Fibroblast of upper back skin (primary cell): ENCODE measurements at regions not wholly inside any gene's neighbourhood (a gene's known extent, or its start where the extent isn't known, plus 50 kb on each side); places are given as distances from the start of the nearest gene placed in this dataset.
A peak's percentile ranks its signal among the peaks of the same experiment; 100 is the strongest.
"Not testable (repeated sequence)": the region's sequence is repeated elsewhere in the genome, so short reads cannot be mapped to it uniquely, and the experiment has no call there.

Source experiments
- DNase-seq: peaks from one replicate; pipeline ENCODE4 v3.0.0-alpha.2; 2013

DNA sequence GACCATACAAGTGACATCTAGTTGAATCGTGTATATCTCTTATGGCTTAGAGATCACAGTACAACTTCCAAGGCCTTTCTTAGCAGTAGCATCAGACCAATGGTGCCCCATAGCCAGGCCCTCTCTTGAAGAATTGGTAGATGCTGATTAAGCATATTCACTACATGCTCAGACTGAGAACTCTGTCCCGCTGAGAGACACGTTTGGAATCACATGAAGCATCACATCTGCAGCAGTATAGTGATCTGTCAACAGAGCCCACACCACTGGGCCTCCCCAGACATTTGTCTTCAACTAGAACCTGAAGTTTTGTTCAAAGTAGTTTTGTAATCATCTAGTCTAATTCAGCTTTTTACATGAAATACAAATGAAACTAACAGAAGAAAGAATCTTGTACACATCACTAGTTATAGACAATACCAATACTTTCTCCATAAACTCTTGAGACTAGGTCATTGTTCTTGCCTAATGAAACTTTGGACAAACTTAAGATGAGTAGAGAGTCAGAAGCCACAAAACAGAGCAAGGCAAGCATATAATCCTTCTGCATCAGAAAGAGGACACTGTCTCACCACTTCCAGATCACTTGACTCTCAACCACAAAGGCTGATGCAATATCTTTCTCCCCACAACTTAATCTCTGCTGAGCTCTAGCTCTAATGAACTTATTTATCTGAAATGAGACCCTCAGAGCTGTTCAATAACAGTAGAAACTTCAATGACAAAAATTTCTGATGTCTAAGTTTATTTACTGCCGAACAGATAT, 182.7 kb downstream of the TBX18 start:
- peak; percentile 80 for DNase-seq

DNA sequence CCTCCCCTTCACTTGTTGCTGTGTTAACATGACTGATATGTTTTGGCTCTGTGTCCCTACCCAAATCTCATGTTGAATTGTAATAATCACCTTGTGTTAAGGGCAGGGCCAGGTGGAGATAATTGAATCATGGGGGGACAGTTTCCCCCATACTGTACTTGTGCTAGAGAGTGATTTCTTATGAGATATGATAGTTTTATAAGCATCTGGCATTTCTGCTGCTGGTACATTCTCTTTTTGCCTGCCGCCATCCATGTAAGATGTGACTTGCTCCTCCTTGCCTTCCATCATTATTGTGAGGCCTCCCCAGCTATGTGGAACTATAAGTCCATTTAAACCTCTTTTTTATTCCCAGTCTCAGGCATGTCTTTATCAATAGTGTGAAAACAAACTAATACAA, 185.0 kb downstream of the TBX18 start:
- no peak for DNase-seq

DNA sequence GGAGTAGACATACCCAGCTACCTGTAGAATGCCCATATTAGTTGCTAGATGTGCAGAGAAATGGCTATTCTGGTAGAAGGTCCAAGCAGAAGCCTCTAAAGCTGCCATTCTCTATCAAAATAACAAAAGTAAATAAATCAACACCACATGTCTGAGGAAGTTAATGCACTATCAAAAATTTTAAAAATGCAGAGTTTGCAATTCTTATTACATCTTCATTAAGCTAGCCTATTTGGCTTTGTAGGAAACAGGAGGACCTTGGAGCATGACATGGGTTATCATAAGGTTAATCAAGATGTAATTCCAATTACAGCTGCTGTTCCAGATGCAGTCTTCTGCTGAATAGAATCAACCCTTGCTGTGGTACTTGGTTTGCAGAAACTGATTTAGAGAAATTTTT, 188.4 kb downstream of the TBX18 start:
- DNase-seq = no peak

DNA sequence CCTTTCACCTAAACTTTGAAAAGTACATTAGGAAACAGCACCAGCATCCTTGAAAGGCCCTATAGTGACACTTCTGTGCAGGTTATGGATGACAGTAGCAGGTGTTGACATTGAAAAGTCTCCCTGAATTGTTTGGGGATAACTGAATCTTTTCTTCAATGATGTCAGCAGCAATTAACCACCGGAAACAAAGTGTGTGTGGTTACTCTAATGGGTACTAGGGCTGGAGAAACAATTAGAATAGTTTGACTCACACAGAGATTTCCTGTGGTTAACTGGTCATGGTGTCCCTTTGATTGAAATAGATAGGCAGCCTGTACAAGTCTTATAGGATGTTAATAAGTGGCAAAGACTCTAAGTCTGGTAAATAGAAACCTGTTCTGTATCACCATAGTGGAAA, 189.1 kb downstream of the TBX18 start:
- DNase-seq = peak; percentile 73

DNA sequence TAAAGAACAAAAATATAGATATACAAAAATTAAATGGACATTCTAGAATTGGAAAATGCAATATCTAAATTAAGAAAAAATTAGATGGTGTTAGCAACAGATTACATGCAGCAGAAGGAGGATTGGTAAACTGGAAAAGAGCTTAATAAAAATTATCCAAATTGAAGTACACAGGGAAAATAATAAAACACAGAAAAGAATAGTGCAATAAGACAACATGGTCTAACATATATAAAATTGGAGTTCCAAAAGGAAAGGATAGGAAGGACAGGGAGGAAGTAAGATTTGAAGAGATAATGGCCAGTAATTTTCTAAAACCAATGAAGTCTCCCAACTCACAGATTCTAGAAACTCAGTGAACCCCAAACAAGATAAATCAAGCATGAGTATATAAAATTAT, 194.5 kb downstream of the TBX18 start:
- no peak for DNase-seq

DNA sequence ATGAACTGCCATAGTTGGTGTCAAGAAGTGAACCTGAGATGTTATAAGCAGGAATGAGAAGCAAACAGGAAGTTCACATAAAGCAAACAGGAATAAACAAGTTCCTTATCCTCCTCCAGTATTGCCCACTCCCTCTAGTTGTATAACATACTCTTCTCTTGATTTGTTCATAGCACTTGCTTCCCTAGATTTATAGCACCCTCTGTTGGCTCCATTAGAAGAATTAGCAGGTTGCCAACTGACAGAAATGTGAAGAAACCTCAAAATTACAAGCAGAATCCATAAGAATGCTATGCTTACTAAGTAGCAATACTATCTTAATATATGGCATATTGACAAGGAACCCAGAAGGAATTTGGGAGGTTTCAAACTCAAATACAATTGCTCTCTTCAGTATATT, 195.4 kb downstream of the TBX18 start:
- peak; percentile 69 for DNase-seq

DNA sequence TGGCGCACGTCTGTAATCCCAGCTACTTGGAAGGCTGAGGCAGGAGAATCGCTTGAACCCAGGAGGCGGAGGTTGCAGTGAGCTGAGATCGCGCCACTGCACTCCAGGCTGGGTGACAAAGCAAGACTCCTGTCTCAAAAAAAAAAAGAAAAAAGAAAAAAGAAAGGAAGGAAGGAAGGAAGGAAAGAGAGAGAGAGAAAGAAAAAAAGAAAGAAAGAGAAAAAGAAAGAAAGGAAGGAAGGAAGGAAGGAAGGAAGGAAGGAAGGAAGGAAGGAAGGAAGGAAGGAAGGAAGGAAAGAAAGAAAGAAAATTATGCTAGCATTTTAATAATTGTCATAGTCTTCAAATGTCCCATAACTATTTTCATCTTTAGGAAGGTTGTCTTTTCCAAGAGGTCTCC, 198.7 kb downstream of the TBX18 start:
- DNase-seq = not testable (repeated sequence)

DNA sequence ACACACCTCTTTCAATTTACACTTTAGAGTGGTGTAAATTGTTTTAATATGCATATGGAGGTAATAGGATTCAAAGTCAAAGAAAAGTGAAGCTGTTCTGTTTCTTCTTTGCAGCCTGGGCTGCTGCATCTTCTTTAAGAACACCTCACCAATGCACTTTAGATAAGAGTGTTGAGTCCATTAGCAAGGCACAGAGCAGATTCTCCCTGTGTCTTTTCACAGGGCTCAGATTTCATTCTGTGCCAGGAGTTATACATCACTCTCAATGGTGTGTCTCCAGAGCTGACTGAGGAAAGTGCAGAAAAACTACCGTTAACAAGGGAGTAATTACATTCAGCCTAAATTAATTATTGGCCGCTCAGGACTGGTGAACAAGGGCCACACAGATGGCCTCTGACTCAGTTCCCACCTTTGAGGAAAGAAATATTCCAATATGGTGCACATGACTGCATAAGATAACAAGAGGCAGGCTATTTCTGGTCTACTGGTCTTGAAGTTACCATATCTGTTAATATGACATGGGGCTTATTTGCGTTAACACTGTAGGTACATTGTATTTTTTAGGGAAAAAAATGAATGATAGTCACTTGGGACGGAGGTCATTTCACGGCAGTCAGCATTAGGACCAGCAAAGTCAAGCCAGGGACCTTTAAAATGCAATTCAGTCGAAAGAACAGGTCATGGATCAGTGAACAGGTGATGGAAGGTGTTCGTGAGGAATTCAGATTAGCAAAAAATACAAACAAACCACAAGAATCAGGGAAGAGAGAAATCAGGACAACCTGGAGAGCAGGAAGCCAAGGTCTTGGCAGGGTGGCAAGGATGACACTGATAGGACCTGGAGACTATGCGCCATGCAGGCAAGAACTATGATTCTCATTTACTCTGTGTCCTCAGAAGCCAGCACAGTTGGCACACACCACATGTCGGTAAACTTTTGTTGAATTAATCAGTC, 203.7 kb downstream of the TBX18 start:
- no peak for DNase-seq

DNA sequence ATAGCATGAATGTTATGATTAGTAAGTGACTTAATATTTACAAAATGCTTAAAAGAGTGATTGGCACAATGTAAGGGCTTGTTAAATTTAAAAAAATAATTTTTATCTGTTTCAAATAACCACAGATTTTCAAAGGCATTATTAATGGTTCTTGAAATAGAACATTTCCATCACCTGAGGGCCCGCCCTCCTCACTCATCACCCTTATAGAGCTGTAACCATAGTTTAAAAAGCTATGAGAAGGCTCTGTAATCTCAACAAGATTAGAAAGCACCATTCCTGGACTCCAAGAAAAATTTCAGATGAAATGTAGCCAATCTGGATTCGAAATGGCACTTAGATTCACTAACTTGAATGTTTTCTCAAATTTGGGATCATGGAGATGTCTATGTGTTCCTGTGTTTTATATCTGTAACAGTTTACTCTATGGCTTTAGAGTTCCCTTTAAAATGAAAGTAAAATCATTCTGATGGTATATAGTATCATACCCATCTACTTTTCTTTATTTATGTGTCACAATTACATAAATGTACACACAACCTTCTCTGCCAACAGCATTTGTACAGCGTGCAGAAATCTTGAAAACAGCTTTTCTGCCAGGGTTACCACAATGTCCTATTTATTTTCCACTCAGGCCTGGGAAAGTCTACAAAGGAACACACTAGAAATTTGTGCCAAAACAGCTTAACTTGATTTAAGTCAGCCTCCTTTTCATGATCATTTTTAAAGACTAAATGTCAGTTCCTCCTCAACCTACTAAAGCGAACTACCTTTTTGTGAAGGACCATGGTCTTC, 207.7 kb downstream of the TBX18 start:
- DNase-seq = no peak

DNA sequence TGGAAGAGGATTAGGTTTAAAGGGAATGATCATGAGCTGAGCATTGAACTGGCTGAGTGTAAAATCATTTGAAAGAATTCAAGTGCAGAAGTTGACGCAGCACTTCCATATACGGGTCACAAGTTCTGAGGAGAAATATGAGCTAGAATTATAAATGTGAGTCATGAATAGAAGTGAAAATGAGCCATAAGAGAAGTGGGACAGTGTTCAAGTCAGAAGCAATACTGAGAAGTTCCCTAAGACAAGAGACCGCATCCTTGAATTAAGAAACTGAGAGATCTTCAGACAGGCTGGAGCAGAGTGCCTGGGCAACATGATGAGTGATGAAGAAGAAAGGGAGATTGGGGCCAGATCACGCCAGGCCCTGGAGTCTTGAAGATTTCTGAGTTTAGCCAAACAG, 209.7 kb downstream of the TBX18 start:
- no peak for DNase-seq

DNA sequence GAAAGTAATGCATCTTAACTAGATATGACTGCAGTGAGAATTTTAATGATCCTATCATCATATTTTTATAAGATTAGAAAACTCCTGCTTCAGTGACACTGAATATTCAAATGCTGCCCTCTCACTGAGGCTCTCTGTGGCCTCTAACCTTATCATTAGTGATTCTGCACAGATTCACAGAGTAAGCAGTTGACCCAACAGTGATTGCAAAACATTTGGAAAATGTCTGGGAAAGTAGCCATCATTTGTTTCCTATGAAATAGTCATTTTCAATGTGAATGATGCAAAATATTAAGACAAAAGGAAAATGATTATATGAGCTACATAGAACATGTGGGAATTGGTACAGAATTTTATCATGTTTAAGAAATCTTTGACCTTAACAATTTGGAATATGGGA, 210.3 kb downstream of the TBX18 start:
- DNase-seq = peak; percentile 75

DNA sequence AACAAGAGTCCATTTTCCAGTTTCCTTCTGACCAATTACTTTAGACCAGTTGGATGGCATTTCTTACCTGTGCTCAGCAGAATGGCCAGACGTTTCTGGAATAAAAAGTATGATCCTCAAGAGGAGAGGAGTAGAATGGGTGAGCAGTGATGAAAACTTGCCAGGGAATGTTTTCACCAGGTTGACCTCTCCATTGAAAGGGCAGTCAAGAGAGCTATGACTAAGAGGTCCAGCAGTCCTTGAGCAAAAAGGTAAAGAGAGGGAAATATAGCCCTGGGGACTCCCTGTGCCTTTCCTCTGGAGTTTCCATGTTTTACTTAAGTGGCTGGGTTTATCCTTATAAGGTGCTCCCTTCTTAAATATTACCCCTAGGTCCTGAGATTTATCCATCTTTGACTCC, 210.9 kb downstream of the TBX18 start:
- no peak for DNase-seq

DNA sequence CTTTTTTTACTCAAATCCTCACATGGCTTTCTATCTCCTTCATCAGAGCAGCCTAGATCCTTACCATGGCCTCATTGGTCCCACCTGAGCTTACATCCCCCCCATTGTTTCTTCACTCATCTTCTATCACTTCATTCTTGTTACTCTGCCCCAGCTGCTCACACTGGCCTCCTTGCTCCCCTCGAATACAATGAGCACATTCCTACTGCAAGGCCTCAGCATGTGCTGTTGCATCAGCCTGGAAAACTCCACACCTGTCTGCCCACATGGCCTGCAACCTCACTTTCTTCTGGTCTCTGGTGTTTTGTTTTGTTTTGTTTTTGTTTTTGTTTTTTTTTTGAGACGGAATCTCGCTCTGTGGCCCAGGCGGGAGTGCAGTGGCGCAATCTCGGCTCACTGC, 212.6 kb downstream of the TBX18 start:
- DNase-seq = no peak

DNA sequence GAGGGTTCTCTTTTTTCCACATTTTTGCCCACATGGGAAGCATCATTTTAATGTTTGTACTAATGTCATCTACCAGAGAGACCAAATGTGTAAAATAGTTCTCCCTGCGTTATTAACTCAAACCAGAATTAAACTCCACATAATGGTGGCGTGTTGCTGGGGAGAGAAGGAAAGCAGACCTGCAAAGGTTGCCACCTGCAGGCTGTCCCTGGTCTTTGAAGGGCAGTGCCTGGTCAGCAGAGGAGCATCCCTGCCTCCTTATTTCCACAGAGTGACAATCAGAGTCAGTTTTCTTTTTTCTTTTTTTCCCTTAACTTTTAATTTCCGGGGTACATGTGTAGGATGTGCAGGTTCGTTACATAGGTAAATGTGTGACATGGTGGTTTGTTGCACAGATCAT, 214.5 kb downstream of the TBX18 start:
- no peak for DNase-seq

DNA sequence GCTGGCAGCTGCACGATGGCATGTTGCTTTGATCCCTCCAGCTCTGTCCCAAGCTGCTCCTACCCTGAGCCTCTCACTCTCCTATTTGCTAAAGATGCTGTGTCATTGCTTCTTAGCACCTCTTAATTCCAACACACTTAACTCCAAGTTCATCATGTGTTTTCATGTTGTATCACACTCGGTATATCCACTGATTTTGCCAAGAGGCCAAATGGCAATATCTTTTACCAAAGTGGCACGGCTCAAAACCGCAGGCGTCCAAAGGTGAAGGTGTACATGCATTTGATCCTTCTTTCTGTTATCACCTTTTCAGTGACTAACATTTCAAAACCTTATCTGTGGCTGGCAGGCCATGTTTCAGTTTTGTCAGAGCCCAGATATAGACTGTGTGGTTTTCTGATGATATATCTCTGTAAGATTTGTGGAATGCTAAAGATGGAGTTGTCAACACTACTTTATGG, 217.0 kb downstream of the TBX18 start:
- peak; percentile 65 for DNase-seq

DNA sequence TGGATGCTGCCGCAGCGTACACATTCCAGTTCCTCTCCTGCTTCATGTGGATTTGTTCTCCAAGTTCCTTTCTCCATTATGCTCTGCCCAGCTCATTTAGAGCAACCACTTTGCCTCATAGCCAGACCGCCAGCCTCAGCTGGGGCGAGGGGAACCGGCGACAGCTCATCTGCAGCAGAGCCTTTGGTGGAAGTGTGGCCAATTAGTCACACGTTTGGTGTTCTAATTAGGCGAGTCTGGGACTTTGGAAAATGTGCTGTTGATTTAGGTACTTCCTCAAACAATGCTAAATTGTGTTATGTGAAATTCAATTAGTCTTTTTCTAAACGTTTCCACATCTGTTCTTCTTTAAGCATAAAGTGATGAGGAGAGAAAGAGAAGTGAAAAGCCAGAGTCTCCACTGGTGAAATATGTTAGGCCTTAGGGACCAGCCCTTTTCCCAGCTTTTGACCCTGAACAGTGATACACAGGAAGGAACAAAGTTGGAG, 217.9 kb downstream of the TBX18 start:
- peak; percentile 85 for DNase-seq

DNA sequence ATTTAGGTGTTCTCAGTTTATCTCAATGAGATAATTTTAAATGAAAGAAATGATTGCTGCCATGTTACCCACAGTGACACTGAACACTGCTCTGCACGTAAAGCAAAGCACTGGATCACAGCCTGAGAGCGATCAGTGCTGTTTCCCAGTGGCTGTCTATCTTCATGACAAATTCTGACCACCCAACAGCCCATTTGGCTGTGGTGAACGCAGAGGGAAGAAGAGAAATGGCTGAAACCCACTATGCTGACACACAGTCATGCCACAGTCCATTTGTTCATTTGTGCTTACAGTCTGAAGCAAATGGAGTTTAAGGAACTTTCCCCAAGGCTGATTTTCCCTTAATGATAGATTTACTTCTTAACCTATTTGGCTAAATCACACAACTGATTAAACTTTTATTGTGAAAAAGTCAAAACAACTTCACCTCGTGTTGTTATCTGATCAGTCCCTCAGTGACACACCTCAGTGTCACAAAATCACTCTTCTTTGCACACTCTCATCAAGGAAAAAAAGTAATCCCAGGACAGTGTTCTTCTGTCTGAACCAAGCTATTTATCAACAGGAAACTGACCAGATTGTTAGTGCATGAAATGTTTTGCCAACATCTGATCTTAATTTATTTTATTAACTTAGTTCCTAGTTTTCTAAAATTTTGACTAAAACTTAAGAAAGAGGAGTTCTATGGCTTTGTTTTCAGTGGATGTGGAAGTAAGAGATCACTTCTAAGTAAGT, 225.1 kb downstream of the TBX18 start:
- no peak for DNase-seq

DNA sequence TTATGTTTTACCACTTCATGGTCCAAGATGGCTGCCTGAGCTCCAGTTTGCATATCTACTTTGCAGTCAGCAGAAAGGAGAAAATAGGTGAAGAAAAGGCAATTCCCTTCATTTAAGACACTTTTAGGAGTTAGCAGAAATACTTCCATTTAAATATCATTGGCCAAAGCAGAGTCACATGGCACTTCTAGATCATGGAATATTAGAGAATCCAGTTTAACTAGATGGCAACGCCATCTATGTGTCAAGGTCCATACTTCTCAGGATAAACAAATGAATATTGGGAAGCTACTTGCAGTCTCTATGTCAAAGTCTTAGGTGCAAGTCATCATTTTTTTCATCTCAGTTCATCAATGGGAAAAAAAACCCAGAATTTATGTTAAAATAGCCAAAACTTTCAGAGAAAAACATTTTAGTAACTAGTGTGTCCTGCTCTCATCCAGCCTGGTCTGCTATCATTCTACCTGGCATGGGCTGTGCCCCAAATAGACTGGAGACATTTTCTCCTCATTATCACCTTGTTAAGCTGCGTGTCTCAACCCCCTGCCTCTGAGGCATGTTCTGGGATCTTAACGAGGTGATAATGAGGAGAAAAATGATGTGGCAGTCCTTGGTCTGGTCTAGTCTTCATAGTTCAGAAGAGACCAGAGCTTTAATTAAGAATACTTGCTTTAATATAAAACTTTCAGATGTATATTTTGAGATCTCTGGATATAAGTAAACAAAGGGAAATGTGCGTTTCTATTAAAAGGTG, 227.3 kb downstream of the TBX18 start:
- DNase-seq = no peak

DNA sequence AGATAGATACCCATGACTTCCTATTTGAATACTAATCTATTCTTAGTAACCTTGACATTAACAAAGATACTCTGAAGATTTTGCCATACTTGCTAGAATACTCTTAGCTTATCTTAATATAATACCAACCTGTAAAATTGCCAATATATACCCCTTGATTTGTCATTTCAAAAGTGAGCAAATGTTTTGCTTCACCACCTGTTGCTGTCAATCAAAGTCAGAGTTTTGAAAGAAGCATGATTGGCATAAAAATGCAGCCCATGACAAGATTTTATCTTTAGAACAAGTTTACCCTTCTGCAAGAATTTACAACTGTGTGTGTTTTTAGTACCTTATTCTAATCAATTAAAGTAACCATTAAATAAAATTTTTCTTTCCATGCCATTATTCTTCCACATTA, 236.2 kb downstream of the TBX18 start:
- no peak for DNase-seq

DNA sequence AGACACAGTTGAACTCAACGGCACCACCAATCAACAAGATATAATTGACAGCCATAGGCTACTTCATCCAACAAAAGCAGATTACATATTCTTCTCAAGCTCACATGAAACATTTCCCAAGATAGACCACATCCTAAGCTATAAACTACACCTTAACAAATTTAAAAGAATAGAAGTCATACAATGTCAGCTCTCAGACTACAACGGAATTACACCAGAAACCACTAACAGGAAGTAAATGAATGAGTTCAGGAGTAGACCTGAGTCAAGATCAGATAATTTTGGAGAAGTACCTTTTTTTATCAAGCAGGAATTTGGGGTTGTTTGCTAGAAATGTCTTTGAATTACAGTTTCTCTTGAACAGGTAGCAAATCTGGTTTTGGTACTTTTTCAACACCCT, 237.8 kb downstream of the TBX18 start:
- no peak for DNase-seq

DNA sequence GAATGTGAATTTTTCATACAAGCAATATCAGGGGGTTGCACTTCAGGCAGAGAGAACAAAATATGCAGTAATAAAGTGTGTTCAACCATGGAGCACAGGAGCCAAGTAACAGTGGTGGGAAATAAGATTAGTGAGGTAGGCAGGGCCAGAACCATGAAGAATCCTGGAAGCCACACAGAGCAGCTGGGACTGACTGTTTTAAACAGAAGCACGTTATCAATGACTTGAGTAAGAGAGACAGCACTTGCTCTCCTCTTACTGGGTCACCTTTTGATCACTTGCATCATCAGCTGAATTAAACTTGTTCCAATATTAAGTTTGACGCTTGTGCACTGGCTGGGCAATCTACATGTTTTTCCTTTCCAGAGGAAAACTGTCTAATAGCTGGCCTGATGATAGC, 238.5 kb downstream of the TBX18 start:
- no peak for DNase-seq

DNA sequence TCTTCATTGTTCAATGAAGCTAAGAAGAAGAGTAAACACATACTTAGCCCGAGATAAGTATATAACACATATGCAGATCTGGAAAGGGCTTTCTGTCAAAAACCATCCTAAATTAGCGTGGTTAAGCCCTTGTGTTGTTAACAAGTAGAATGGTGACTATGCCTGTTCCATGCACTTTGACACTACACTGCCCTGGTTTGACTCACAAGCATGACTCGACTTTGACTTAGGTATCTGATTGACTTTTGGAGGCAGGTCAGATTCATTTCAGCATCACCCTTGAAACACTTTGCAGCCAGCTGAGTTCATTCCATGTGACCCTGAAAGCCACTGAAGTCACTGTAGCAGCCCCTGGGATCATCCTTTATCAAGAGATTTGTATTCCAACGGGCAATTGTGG, 239.8 kb downstream of the TBX18 start:
- DNase-seq = no peak
